ENCODE measurements at regions not wholly inside any gene's neighbourhood (a gene's known extent, or its start where the extent isn't known, plus 50 kb on each side); places are given as distances from the start of the nearest gene placed in this dataset.

DNA sequence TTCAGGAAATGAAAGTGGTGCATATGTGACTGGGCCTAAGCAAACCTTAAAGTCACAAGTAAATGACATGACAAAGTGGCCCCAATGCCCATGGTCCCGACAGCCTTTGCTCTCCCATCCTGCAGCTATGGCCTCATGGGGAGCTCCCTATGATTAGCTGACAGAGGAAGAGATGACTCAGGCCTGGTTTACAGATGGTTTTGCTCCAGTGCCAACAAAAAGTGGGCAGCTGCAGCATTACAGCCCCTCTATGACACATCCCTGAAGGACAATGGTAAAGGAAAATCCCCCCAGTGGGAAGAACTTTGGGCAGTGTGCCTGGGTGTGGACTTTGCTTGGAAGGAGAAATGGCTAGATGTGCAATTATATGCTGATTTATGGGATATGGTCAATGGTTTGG is 105.1 kb upstream of the ADCY1 start:
- TF ChIP-seq CBX3 (IDR thresholded peaks at IDR 0.05; ENCODE audit: borderline replicate concordance, low read depth) (no peak), MEF2A (IDR thresholded peaks at IDR 0.05; ENCODE audit: insufficient read depth, low read depth, low read length) (no peak), FOXM1 (IDR thresholded peaks at IDR 0.05; ENCODE audit: low read depth, low read length) (no peak), POLR2AphosphoS5 (IDR thresholded peaks at IDR 0.05; ENCODE audit: low read length) (no peak), CREB1 (IDR thresholded peaks at IDR 0.05; ENCODE audit: low read depth) (no peak), IRF5 (IDR thresholded peaks at IDR 0.05; ENCODE audit: borderline replicate concordance) (no peak), MYB (IDR thresholded peaks at IDR 0.05; ENCODE audit: borderline replicate concordance, low read depth, low read length) (no peak), CREM (IDR thresholded peaks at IDR 0.05; ENCODE audit: low read depth) (no peak), MAX (IDR thresholded peaks at IDR 0.05; ENCODE audit: low read depth, low read length) (no peak)
- TF ChIP-seq, protein P1, sequence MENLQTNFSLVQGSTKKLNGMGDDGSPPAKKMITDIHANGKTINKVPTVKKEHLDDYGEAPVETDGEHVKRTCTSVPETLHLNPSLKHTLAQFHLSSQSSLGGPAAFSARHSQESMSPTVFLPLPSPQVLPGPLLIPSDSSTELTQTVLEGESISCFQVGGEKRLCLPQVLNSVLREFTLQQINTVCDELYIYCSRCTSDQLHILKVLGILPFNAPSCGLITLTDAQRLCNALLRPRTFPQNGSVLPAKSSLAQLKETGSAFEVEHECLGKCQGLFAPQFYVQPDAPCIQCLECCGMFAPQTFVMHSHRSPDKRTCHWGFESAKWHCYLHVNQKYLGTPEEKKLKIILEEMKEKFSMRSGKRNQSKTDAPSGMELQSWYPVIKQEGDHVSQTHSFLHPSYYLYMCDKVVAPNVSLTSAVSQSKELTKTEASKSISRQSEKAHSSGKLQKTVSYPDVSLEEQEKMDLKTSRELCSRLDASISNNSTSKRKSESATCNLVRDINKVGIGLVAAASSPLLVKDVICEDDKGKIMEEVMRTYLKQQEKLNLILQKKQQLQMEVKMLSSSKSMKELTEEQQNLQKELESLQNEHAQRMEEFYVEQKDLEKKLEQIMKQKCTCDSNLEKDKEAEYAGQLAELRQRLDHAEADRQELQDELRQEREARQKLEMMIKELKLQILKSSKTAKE (IDR thresholded peaks at IDR 0.05; ENCODE audit: low read depth, poor library complexity, severe bottlenecking) = no peak
- TF ChIP-seq, protein P2, sequence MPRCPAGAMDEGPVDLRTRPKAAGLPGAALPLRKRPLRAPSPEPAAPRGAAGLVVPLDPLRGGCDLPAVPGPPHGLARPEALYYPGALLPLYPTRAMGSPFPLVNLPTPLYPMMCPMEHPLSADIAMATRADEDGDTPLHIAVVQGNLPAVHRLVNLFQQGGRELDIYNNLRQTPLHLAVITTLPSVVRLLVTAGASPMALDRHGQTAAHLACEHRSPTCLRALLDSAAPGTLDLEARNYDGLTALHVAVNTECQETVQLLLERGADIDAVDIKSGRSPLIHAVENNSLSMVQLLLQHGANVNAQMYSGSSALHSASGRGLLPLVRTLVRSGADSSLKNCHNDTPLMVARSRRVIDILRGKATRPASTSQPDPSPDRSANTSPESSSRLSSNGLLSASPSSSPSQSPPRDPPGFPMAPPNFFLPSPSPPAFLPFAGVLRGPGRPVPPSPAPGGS (IDR thresholded peaks at IDR 0.05; ENCODE audit: borderline replicate concordance, insufficient read depth, low read depth, low read length, poor library complexity, severe bottlenecking) = no peak

Measured in GM12878 (cell line).